GM12874 (cell line): ENCODE measurements at regions not wholly inside any gene's neighbourhood (a gene's known extent, or its start where the extent isn't known, plus 50 kb on each side); places are given as distances from the start of the nearest gene placed in this dataset.

Source experiments
- TF ChIP-seq, protein P1 (sequence below): IDR thresholded peaks from 2 replicates; pipeline ENCODE4 v1.5.1; 2011; ENCODE audit warnings: low read depth, mild to moderate bottlenecking, control low read depth, low read length, moderate library complexity; ENCODE audit not compliant: insufficient read depth

DNA sequence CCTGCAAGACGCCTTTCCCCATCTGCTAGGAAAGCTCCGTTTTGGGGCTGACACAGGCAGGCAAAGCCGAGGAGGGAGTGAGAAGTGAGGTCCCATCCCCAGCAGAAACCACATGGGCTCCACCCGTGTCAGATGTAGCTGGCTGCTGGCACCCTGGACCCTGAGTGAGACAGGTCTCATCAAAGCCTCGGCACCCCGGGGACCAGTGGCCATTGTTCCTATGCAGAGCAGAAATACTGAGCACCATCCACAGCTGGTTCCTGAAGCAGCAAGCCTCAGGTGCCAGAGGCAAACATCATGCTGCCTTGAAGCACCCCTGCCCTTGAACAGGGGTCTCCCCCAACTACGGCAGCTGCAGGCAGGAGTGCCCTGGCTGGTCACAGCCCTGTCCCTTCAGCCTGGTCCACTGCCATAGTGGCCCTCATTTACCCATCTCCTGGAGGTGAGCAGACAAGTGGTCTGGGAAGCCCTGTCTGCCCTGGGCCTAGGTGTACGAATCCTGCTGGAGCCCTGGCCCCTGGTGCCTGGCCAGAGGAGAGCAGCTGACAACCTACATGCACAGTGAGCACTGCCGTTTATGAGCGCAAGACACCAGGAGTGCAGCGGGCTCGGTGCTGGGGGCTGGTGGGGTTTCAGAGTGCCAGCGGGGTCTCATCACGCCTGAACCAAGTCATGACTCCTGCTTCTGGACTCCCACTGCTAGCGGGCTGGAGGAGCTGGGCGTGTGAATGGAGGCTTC is 289.8 kb upstream of the RTL1 start:
- TF ChIP-seq, protein P1, sequence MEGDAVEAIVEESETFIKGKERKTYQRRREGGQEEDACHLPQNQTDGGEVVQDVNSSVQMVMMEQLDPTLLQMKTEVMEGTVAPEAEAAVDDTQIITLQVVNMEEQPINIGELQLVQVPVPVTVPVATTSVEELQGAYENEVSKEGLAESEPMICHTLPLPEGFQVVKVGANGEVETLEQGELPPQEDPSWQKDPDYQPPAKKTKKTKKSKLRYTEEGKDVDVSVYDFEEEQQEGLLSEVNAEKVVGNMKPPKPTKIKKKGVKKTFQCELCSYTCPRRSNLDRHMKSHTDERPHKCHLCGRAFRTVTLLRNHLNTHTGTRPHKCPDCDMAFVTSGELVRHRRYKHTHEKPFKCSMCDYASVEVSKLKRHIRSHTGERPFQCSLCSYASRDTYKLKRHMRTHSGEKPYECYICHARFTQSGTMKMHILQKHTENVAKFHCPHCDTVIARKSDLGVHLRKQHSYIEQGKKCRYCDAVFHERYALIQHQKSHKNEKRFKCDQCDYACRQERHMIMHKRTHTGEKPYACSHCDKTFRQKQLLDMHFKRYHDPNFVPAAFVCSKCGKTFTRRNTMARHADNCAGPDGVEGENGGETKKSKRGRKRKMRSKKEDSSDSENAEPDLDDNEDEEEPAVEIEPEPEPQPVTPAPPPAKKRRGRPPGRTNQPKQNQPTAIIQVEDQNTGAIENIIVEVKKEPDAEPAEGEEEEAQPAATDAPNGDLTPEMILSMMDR = no peak

DNA sequence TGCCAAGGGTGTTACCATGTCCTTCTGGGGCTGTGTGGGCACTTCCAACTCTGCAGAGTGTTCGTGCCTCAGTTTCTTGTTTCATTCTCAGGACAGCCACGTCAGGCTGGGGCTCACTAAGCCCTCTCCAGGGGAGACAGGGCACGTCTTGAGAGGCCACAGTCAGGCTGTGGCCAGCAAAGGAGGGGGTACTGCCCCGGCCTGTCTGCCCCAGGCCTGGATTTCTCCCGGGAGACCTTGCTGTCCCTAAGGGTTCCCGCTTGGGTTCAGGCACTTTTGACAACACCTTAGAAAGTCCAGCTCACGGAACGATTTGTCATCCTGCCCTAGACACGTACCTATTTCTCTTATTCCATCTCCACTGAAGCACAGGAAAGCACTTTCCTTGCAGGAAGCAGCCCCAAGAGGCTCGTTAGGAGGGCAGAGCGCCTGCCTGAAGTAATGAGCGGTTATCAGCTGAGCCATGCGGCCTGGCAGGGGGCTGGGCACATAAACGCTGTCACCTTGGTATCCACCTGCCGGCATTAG is 290.4 kb upstream of the RTL1 start:
- TF ChIP-seq, protein P1 = no peak

DNA sequence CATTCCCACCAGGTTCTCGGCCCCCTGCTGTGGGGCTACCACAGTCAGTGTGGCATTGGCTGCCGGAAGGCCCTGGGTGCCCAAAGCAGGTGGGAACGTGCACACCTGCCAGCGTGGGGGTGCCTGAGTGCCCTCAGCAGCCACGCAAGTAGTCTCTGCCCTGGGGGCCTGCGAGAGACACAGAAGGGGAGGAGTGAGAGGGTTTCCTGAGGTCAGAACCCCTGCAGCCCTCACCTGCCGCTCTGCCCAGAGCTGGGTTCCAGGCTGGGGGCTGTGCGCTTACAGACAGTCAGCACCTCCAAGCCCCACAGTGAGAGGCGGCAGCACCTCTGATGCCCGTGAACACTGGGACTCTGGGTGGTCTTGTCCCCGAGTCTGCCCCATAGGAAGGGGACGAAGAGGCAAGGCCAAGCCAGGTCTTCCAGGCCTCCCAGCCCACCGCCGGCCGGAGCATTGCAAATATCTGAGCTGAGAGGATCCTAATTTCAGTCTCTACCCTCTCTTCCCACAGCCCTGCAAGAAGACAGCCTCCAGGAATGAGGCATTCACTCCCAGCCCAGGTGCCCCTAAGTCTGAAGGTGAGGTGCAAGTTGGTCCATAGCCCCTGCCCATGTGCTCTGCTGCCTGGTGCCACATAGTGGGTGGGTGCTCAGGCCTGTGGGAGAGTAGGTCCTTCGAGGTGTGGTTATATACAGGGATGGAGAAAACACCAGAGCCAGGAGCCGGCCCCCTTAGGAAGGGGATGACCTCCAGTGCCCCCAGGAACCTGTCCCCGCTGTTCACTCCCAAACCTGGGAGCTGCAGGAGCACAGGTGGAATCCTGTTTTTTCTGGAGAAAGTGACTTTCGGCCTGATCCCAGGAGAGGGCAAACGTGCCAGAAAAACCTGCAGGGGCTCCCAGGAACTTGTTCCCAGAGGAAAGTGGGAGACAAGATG is 291.1 kb upstream of the RTL1 start:
- TF ChIP-seq, protein P1 = no peak

DNA sequence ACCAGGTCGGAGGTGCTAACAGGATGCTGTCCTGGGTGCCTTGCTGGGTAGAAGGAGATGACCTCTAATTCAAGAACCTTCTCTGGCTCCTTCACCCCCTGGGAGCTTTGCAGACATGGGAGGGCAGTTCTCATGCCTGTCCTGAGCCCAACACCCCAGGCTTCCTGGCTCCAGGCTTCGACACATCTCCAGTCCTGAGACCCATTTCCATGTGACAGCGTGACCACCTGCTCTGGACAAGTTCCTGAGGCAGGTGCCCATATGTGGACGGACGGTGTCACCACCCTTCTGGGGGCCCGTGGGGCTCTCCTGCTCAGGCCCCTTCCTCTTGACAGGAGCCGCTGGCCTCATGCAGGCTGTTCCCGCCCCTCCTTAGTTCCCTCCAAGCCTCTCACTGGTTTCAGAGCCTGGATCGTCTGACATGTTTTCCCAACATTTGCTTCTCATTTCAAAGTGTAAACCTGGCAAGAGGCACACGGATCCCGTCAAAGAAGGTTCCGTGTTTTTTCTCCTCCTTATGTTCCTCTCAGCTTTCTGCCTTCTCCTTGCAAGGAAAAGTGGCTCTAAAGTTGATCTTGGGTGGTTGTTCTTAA is 291.9 kb upstream of the RTL1 start:
- TF ChIP-seq, protein P1 = no peak

DNA sequence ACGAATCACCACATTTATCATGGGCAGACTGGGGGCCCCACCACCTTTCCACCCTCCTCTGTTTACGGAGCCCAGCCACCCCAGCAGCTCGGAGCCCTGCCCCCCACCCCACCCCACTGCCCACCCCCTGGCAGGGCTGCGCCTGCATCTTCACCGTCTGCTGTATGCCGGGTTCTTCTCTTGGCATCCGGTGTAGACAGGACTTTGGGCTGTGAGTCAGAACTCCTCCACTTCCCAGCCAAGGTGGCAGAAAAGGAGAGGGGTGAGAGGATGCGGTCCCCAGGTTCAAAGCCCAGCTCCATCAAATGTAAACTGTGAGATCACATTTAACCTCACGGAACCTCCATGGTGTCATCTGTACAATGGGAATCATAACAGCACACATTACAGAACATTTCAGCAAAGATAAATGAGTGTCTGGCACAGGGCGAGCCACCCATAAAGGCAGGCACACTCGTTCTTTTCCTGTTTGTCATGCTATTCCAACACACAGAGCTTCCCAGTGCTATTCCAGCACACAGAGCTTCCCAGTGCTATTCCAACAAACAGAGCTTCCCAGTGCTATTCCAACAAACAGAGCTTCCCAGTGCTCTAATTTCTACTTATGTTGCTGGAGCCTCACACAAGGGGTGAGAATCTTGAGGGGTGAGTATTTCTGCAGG is 292.7 kb upstream of the RTL1 start:
- TF ChIP-seq, protein P1 = no peak

DNA sequence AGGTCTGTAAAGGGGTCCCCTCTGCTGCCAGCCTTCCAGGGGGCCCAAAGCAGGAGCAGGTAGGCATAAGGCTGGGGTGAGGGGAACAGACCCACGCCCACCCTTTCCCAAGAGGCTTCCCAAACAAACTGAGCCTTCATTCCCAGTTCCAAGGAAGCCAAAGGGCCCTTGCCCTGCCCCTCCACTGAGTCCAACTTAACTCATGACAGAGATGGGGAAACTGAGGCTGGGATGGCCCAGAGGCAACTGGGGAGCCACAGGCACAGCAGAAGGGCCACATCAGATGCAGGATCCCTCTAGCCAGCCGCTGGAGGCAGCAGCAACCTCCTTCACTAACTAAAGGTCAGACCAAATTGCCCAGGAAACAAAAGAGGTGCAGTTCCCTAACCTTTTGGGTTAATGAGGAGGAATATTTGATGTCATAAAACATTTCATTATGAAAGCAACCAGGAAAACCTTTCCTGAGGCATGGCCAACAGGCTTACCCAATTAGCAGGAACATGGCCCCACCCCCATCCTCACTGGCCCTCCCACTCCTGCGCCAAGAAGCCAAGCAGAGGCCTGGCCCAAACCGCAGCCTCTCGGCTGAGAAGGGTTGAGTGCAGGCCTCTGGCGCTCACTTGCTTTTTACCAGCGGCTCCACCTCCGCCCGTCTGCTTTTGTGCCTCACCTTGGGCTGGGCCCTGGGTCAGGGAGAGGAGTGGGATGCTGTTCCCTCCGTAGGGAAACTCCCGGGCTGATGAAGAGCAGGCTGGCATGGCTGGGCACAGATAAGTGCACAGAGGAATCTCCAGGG is 293.5 kb upstream of the RTL1 start:
- TF ChIP-seq, protein P1 = no peak
